ENCODE measurements at regions not wholly inside any gene's neighbourhood (a gene's known extent, or its start where the extent isn't known, plus 50 kb on each side); places are given as distances from the start of the nearest gene placed in this dataset.

- Histone ChIP-seq H3K36me3 (no peaks in the 10 kb centered on the region), H3K27ac (no peak overlapping the region), H3K4me1 (no peaks in the 10 kb centered on the region), H3K27me3 (no peaks in the 10 kb centered on the region), H3K4me3 (no peak overlapping the region), H3K9me3 (no peaks in the 10 kb centered on the region)
- in situ Hi-C loops (cut with MboI; ENCODE audit: low sequenced_read_pairs in 4 of 4) (no loop called here), intact Hi-C loops (cut with DNase I; ENCODE audit: low total_unique reads) (no loop called here)
- no peak for TF ChIP-seq POLR2A (IDR thresholded peaks at IDR 0.05)
- TF ChIP-seq CTCF (IDR thresholded peaks at IDR 0.05 in 4 of 5, conservative IDR thresholded peaks at IDR 0.05 in 1 of 5) = no peak
- ATAC-seq (no peak), DNase-seq (no peak)
These were observed 100.9 kb upstream of the MLN start for GRCh38 chr6:33904747-33905065.

- no peaks in the 10 kb centered on the region for H3K27me3 ChIP-seq
- in situ Hi-C loops (cut with MboI; ENCODE audit: low sequenced_read_pairs in 4 of 4) = no loop called here
These were observed 100.4 kb upstream of the MLN start for GRCh38 chr6:33904050-33904746.

GRCh38 chr6:33903579-33903978 is 99.8 kb upstream of the MLN start:
- no peak for ATAC-seq
- in situ Hi-C loops (cut with MboI; ENCODE audit: low sequenced_read_pairs in 4 of 4) = no loop called here
- no peak for DNase-seq

More at GRCh38 chr6:33904050-33904746, 100.4 kb upstream of the MLN start:
- no peak overlapping the region for H3K4me3 ChIP-seq
- H3K9me3 ChIP-seq = no peaks in the 10 kb centered on the region
- no peaks in the 10 kb centered on the region for H3K4me1 ChIP-seq
- H3K27ac ChIP-seq = no peak overlapping the region
- H3K36me3 ChIP-seq = no peaks in the 10 kb centered on the region
- no peak for ATAC-seq
- intact Hi-C loops (cut with DNase I; ENCODE audit: low total_unique reads) = no loop called here
- TF ChIP-seq CTCF (IDR thresholded peaks at IDR 0.05 in 4 of 5, conservative IDR thresholded peaks at IDR 0.05 in 1 of 5) (no peak), POLR2A (IDR thresholded peaks at IDR 0.05) (no peak)
- DNase-seq = no peak

GRCh38 chr6:33902457-33902853 is 98.7 kb upstream of the MLN start:
- Histone ChIP-seq H3K36me3 (no peaks in the 10 kb centered on the region), H3K4me3 (no peak overlapping the region), H3K27me3 (no peaks in the 10 kb centered on the region), H3K9me3 (no peaks in the 10 kb centered on the region), H3K4me1 (no peaks in the 10 kb centered on the region), H3K27ac (no peak overlapping the region)
- in situ Hi-C loops (cut with MboI; ENCODE audit: low sequenced_read_pairs in 4 of 4) = no loop called here
- ATAC-seq (no peak), DNase-seq (no peak)
- no peak for TF ChIP-seq POLR2A (IDR thresholded peaks at IDR 0.05)
- no peak for TF ChIP-seq CTCF (IDR thresholded peaks at IDR 0.05 in 4 of 5, conservative IDR thresholded peaks at IDR 0.05 in 1 of 5)
- intact Hi-C loops (cut with DNase I; ENCODE audit: low total_unique reads) = no loop called here

More at GRCh38 chr6:33903579-33903978, 99.8 kb upstream of the MLN start:
- Histone ChIP-seq H3K36me3 (no peaks in the 10 kb centered on the region), H3K9me3 (no peaks in the 10 kb centered on the region), H3K27me3 (no peaks in the 10 kb centered on the region), H3K4me1 (no peaks in the 10 kb centered on the region), H3K27ac (no peak overlapping the region), H3K4me3 (no peak overlapping the region)
- intact Hi-C loops (cut with DNase I; ENCODE audit: low total_unique reads) = no loop called here
- TF ChIP-seq CTCF (IDR thresholded peaks at IDR 0.05 in 4 of 5, conservative IDR thresholded peaks at IDR 0.05 in 1 of 5) (no peak), POLR2A (IDR thresholded peaks at IDR 0.05) (no peak)
